IPS-18c (cell line): ENCODE measurements at regions not wholly inside any gene's neighbourhood (a gene's known extent, or its start where the extent isn't known, plus 50 kb on each side); places are given as distances from the start of the nearest gene placed in this dataset.
"Not testable (repeated sequence)": the region's sequence is repeated elsewhere in the genome, so short reads cannot be mapped to it uniquely, and the experiment has no call there.

Experiments used
- H3K4me3 ChIP-seq: 2 replicates; pipeline ENCODE4 v1.7.0; 2013; ENCODE audit warnings: low read depth, mild to moderate bottlenecking, low read length, moderate library complexity; ENCODE audit not compliant: insufficient read depth
- H3K9me3 ChIP-seq: one replicate; pipeline ENCODE4 v1.6.1; 2013; ENCODE audit warnings: mild to moderate bottlenecking, low read length, moderate library complexity; ENCODE audit not compliant: control insufficient read depth, insufficient read depth

GRCh38 chr13:82952336-82952735, 929.9 kb downstream of the SLITRK1 start:
- not testable (repeated sequence) for H3K4me3 ChIP-seq, H3K9me3 ChIP-seq

- Histone ChIP-seq H3K9me3 (no peaks in the 10 kb centered on the region), H3K4me3 (no peak overlapping the region)
These were observed 934.6 kb downstream of the SLITRK1 start for GRCh38 chr13:82947683-82948082.

DNA sequence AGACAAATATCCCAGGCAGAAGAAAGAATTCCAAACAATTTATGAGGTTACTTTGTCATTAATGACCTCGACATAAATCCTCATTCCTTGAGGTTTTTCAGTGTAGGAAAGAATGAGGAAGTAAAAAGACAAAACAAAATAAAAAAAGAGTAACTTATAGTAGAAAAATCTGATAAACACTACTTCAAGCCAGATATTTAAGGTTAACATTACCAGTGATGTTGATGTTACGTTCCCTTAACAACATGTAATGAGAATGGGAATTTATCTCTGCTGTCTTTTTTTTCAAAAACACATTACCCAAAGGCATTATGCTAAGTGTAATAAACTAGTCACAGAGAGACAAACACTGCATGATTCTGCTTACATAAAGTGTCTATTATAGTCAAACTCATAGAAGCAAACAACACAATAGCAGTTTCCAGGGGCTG, 935.1 kb downstream of the SLITRK1 start:
- H3K4me3 ChIP-seq, result no peak overlapping the region
- H3K9me3 ChIP-seq, result no peaks in the 10 kb centered on the region

GRCh38 chr13:82938644-82939043, 943.6 kb downstream of the SLITRK1 start:
- Histone ChIP-seq H3K4me3 (no peak overlapping the region), H3K9me3 (no peaks in the 10 kb centered on the region)

- H3K9me3 ChIP-seq, result no peaks in the 10 kb centered on the region
- H3K4me3 ChIP-seq, result no peak overlapping the region
These were observed 948.3 kb downstream of the SLITRK1 start for GRCh38 chr13:82934000-82934399.

GRCh38 chr13:82925114-82925513, 957.2 kb downstream of the SLITRK1 start:
- Histone ChIP-seq H3K9me3 (no peaks in the 10 kb centered on the region), H3K4me3 (no peak overlapping the region)

- H3K9me3 ChIP-seq, result no peaks in the 10 kb centered on the region
- H3K4me3 ChIP-seq, result no peak overlapping the region
These were observed 964.3 kb downstream of the SLITRK1 start for GRCh38 chr13:82917984-82918383.

DNA sequence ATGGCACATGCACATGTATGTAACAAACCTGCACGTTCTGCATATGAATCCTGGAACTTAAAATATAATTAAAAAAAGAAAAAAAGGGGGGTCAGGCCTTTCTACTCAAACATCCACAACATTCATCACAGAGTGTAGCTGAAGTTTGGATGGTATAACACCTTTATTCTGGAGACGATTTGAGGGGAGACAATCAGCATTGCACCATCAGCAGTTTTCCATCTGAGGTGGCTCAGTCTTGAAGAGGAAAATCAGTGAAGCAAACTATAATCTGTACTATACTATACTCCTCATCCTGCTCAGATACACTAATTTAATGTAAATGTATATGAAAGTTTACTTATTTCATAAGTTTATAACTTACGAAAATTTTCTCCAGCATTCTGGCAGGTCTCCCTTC, 969.7 kb downstream of the SLITRK1 start:
- Histone ChIP-seq H3K9me3 (no peaks in the 10 kb centered on the region), H3K4me3 (no peak overlapping the region)

- H3K4me3 ChIP-seq, result no peak overlapping the region
- no peaks in the 10 kb centered on the region for H3K9me3 ChIP-seq
These were observed 977.2 kb downstream of the SLITRK1 start for GRCh38 chr13:82905071-82905470.

GRCh38 chr13:82900453-82900852, 981.8 kb downstream of the SLITRK1 start:
- Histone ChIP-seq H3K9me3 (no peaks in the 10 kb centered on the region), H3K4me3 (no peak overlapping the region)

GRCh38 chr13:82898586-82898985, 983.7 kb downstream of the SLITRK1 start:
- Histone ChIP-seq H3K4me3 (no peak overlapping the region), H3K9me3 (no peaks in the 10 kb centered on the region)

- no peak overlapping the region for H3K4me3 ChIP-seq
- peaks cover 2% of the 10 kb centered on the region for H3K9me3 ChIP-seq
These were observed 1002.4 kb downstream of the SLITRK1 start for GRCh38 chr13:82879921-82880320.

DNA sequence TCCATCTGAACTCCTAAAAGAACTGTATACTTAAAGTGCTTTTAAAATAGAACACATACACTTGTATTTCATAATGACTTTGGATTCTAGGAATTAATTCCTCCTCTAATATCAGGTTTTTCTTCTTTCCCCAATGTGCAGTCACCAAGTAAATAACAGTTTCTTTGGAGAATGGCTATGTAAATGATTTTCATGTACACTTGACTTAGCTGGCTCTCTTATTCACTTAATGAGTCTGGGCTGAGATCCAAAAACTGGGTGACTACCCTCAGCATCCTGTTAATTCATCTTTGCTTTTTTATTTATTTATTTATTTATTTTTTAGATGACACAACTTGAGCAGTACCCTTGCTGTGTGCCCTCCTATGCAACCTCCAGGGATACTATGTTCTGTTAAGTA, 1003.7 kb downstream of the SLITRK1 start:
- no peak overlapping the region for H3K4me3 ChIP-seq
- H3K9me3 ChIP-seq, result peaks cover 2% of the 10 kb centered on the region

DNA sequence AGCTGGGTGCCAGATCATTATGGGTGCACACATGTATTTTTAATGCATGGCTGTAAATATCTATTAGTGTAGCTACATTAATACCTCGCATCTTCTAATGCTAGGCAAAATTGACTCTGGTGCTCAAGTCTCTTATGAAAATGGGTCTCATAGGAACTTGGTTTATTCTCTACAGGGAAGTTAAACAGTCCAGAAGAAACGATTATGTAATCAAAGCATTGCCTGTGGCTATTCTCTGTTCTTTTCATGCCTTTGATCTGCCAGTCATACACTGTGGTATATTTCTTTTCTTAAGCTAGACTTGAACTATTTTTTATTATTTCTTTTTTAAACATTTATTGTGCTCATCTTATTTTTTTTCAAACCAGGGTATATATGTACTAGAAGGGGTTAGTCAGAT, 1015.0 kb downstream of the SLITRK1 start:
- no peak overlapping the region for H3K4me3 ChIP-seq
- H3K9me3 ChIP-seq, result no peaks in the 10 kb centered on the region

DNA sequence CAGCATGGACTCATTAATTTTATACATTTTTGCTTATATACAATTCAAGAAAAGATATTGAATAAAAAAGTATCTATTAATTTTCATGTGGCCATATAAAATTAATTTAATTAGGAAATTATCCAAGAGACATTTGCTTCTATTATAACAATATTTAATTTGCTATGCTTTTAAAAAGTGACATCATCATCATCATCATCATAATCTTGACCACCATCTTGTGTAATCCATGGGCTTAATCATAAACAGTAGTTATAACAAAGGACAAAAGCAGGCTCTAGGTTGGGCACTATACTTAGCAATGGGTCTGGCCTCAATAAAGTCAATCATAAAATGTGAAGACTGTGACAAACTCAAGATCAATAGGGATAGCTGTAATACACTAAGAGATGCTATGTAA, 1031.6 kb downstream of the SLITRK1 start:
- Histone ChIP-seq H3K9me3 (no peaks in the 10 kb centered on the region), H3K4me3 (no peak overlapping the region)

DNA sequence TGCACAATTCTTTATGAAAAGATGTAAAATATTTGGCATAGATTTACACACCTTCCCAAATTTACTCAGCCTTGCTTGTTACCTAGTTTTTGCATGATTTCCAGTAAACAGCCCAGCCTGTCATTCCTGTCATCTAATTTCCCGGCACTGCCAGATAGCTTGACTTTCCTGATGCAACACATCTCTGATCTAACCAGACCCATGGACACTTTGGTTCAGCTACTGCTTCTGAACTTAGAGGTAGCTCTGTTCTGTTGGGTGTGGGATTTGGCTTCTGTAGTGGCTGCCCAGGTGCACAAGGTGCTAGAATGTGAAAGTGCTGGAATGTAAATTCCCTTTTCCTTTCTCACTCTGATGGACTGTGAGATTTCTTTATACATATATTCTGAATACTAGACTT, 1033.5 kb downstream of the SLITRK1 start:
- Histone ChIP-seq H3K9me3 (no peaks in the 10 kb centered on the region), H3K4me3 (no peak overlapping the region)

DNA sequence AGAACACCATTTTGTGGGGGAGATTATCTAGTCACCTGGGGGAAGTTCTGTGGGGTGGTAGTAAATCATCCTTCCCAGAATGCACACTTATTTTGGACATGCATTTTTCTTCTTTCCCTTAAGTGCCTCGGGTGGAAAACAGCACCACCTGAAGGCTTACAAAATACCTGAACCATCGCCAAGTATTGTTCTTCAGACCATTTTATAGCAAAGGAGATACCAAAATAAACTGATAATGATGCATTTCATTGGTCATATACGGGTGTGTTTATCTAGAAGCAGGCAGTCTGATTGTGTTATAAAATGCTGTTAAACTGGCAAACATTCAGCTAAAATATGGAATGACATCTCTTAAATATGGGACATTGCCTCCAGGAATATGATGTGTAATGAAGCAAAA, 1034.7 kb downstream of the SLITRK1 start:
- no peaks in the 10 kb centered on the region for H3K9me3 ChIP-seq
- no peak overlapping the region for H3K4me3 ChIP-seq

- H3K9me3 ChIP-seq, result no peaks in the 10 kb centered on the region
- H3K4me3 ChIP-seq, result no peak overlapping the region
These were observed 1048.4 kb downstream of the SLITRK1 start for GRCh38 chr13:82833923-82834322.

- Histone ChIP-seq H3K9me3 (no peaks in the 10 kb centered on the region), H3K4me3 (no peak overlapping the region)
These were observed 1053.2 kb downstream of the SLITRK1 start for GRCh38 chr13:82829040-82829439.

DNA sequence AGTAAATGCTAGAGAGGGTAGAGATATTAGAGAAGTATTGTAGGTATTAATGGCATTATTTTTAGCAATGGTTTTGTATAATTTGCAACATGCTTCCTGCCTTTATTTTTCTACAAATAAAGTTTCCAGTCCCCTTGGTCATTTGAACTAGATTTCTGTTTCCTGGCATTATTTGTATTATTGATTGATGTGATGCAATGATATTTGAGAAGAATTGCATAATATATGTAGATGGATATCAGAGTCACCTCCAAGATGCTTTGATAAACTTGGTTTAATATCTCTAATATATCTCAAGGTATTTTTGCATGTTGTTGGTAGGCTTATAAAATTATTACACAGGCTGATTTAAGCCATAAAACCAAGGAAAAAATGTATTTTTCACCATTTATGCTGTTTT, 1054.5 kb downstream of the SLITRK1 start:
- Histone ChIP-seq H3K9me3 (no peaks in the 10 kb centered on the region), H3K4me3 (no peak overlapping the region)
